ENCODE measurements at regions not wholly inside any gene's neighbourhood (a gene's known extent, or its start where the extent isn't known, plus 50 kb on each side); places are given as distances from the start of the nearest gene placed in this dataset.

GRCh38 chr15:56868170-56868569 lies 50.3 kb upstream of the TCF12 start:
- no peak for DNase-seq

GRCh38 chr15:56866803-56867202 lies 51.6 kb upstream of the TCF12 start:
- DNase-seq, result no peak

GRCh38 chr15:56857828-56858227 lies 60.6 kb upstream of the TCF12 start:
- no peak for DNase-seq

- DNase-seq, result no peak
Observed at GRCh38 chr15:56856934-56857333, 61.5 kb upstream of the TCF12 start.

- no peak for DNase-seq
Observed at GRCh38 chr15:56844892-56845291, 73.6 kb upstream of the TCF12 start.

GRCh38 chr15:56844471-56844870 lies 74.0 kb upstream of the TCF12 start:
- DNase-seq, result no peak

- DNase-seq, result no peak
Observed at GRCh38 chr15:56839641-56840040, 78.8 kb upstream of the TCF12 start.

GRCh38 chr15:56839099-56839498 lies 79.3 kb upstream of the TCF12 start:
- DNase-seq, result no peak

GRCh38 chr15:56838085-56838484 lies 80.4 kb upstream of the TCF12 start:
- no peak for DNase-seq

- DNase-seq, result no peak
Observed at GRCh38 chr15:56837273-56837672, 81.2 kb upstream of the TCF12 start.

- peak; percentile 4 for DNase-seq
Observed at GRCh38 chr15:56835718-56836171, 82.7 kb upstream of the TCF12 start.

GRCh38 chr15:56832125-56832524 lies 86.3 kb upstream of the TCF12 start:
- DNase-seq, result no peak

GRCh38 chr15:56831467-56832005 lies 86.9 kb upstream of the TCF12 start:
- no peak for DNase-seq

- no peak for DNase-seq
Observed at GRCh38 chr15:56824175-56824574, 90.9 kb upstream of the ZNF280D start.

GRCh38 chr15:56821721-56822425 lies 88.6 kb upstream of the ZNF280D start:
- no peak for DNase-seq

GRCh38 chr15:56820333-56820732 lies 87.0 kb upstream of the ZNF280D start:
- DNase-seq, result no peak

GRCh38 chr15:56817321-56818080 lies 84.2 kb upstream of the ZNF280D start:
- no peak for DNase-seq

GRCh38 chr15:56816781-56817180 lies 83.5 kb upstream of the ZNF280D start:
- DNase-seq, result no peak

GRCh38 chr15:56815247-56815646 lies 81.9 kb upstream of the ZNF280D start:
- no peak for DNase-seq

GRCh38 chr15:56814429-56814828 lies 81.1 kb upstream of the ZNF280D start:
- DNase-seq, result no peak

GRCh38 chr15:56813995-56814394 lies 80.7 kb upstream of the ZNF280D start:
- no peak for DNase-seq

- DNase-seq, result no peak
Observed at GRCh38 chr15:56812961-56813360, 79.7 kb upstream of the ZNF280D start.

GRCh38 chr15:56812221-56812620 lies 78.9 kb upstream of the ZNF280D start:
- DNase-seq, result no peak

- no peak for DNase-seq
Observed at GRCh38 chr15:56811586-56811985, 78.3 kb upstream of the ZNF280D start.
